ENCODE measurements at regions not wholly inside any gene's neighbourhood (a gene's known extent, or its start where the extent isn't known, plus 50 kb on each side); places are given as distances from the start of the nearest gene placed in this dataset.

DNA sequence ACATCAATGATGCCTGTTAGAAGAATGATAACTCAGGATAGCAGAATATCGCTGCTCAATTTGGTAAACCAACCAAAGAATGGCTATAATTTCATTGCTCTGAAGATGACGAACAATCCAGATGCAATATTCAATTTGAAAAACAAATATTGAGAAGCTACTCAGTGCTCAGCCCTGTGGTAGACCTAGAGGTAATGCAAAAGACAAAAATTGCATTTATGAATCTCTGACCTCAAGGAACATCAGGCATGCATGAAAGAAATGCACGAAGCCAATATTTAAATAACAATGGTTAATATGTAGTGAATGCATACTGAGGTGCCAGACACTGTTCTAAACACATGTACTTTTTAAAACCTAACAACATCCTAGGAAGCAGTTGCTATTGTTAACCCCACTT, 298.6 kb upstream of the TMTC1 start:
- DNase-seq: no peak

DNA sequence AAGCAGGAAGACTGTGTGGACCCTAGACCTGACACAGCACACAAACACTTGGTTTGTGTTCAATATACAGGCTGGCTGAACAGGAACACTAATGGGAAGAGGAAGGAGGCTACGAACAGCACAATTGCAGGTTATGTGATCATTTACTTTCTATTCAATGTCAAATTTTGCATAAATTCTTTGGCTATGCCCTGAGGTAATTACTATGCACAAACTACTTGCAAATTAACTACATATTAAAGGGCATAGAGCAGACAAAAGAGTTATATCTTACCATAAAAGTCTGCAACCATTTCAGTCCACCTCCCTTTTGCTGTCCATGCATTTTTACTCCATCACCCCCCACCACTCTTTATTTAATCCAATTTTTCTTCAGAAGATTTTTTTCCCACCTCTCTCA, 291.2 kb upstream of the TMTC1 start:
- no peak for DNase-seq

DNA sequence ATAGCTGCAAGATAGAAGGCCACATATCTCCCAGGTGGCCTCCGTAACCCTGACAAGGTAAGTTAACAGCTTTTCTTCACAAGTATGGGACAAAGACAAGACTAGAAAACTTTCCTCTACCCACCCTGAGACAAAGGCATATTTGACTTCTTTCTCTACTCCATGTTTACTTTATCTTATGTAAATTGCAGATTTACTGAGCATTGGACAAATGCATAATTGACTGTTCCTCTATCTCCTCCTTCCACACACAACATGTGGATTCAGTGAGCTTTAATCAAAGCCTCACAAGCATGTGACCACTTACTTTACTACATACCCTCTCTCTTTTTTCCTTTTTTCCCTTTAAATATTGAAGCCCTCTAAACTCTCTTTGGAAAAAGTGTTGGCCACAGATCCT, 289.1 kb upstream of the TMTC1 start:
- DNase-seq: no peak

DNA sequence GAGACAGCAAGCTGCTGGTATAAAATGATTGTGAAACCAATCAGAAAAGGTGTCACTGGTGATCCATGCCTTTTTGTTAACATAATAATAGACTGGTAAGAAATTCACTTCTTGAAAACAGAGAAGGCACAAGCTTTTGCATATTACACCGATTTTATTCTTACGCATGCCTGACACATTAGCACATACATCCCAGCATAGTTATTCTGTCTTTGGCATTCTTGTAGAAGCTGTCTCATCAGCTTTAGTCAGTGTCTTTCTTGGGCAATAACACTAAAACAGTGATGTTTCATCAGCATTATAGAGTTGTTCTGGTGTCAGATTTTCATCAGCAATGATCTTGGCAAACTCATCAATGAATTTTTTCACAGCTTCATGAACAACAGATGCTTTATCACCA, 283.4 kb upstream of the TMTC1 start:
- DNase-seq: no peak

GRCh38 chr12:30064906-30065305, 281.2 kb upstream of the TMTC1 start:
- DNase-seq: no peak

- no peak for DNase-seq
Measured at GRCh38 chr12:30063435-30063945, 279.7 kb upstream of the TMTC1 start.

- DNase-seq: no peak
Measured at GRCh38 chr12:30048371-30048770, 264.6 kb upstream of the TMTC1 start.

DNA sequence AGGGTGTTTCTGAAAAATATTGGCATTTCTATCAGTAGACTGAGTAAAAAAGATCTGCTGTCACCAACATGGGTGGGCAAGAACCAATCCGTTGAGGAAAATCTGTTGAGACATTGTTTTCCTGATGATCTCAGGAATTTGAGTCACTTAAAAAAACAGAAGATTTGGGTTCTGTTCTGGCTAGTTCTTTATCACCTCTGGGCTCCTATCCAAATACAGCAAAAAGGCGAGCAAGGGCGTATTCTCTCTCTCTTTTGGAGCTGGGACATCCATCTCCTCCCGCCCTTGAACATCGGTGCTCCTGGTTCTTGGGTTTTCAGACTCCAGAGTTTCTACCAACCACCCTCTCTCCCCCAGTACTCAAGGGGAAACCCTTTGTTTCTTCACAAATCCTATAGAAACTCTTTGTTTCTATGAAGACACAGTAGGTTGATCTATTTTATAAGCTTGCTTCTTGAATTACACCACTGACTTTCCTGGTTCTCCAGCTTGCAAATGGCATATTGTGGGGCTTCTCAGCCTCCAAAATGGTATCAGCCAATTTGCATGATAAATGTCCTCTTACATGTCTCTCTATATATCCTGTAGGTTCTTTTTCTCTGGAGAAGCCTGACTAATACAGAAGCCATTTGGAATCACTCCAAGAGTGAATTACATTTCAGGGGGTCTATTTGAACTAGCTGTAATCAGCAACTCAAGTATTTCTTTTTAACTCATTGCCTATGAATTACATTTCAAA, 263.9 kb upstream of the TMTC1 start:
- no peak for DNase-seq

GRCh38 chr12:30046376-30046775, 262.6 kb upstream of the TMTC1 start:
- DNase-seq: no peak

GRCh38 chr12:30045171-30045570, 261.4 kb upstream of the TMTC1 start:
- DNase-seq: no peak

DNA sequence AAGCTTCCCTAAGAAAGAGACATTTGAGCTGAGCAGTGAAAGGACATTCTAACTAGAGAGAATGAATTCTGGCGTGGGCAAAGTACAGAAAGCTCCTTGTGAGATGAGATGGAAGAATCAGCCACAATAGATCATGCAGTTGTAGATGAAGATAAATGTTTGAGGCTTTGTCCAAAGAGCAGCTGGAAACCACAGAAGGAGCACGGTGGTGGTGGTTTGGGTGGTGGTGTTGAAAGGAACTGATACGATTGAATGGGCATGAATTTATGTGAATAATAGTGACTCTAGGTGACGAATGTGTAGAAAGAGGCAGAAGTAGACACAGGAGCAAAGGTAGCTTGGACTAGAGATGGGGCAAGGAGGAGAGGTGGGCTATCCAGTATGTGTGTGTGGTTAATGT, 260.5 kb upstream of the TMTC1 start:
- DNase-seq: no peak

GRCh38 chr12:30043151-30043847, 259.6 kb upstream of the TMTC1 start:
- DNase-seq: no peak

GRCh38 chr12:30041096-30041495, 257.4 kb upstream of the TMTC1 start:
- DNase-seq: no peak

DNA sequence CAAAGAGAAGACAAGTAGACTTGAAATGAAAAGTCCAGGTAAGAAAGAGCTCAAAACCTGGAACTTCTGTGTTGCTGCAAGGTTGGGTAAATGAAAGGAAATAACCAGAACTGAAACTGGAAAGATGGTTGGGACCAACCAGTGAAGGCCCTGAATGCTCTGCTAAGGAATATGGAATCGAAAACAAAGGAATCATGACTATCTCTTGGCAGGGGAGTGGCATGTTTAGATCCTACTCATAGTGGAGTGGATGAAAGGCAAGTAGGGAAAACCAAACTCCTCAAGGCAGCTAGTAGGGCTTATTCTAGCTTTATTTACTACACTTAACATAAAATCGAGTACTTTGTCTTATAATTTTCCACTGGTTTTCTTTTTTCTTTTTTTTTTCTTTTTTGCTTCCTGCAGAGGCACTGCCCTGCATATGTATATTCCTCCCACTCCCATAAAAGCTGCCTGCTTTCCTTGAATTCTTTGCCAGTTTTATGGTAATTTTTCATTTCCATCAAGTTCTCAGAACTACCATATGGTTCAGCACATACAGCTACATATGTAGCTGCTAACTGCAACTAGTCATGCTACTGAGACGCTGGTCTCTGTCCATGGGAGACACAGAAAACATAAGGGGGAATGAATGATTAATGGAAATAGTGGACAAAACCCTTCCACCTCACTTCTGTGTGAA, 247.1 kb upstream of the TMTC1 start:
- no peak for DNase-seq

- DNase-seq: no peak
Measured at GRCh38 chr12:30026621-30027234, 243.0 kb upstream of the TMTC1 start.

- no peak for DNase-seq
Measured at GRCh38 chr12:30025317-30025716, 241.6 kb upstream of the TMTC1 start.

DNA sequence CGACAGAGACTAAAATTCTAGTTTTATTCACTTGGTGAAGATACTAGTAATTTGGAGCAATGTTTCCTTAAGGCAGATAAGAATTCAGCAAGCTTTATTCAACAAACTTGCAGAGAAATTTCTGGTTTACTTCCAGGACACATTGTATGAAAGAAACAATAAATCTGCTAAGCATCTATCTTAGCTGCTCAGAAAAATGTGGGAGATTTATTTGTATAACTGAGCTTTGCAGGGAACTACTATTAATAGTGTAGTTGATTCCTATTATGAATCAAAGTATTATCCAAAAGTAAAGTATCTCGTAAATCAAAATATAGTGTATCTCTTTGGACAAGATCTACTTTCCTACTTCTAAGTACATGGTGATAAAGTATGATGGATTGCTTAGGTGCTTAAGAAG, 239.4 kb upstream of the TMTC1 start:
- no peak for DNase-seq

GRCh38 chr12:30021051-30021833, 237.5 kb upstream of the TMTC1 start:
- no peak for DNase-seq

- DNase-seq: no peak
Measured at GRCh38 chr12:30019366-30020140, 235.8 kb upstream of the TMTC1 start.

- no peak for DNase-seq
Measured at GRCh38 chr12:30016540-30017055, 232.9 kb upstream of the TMTC1 start.

DNA sequence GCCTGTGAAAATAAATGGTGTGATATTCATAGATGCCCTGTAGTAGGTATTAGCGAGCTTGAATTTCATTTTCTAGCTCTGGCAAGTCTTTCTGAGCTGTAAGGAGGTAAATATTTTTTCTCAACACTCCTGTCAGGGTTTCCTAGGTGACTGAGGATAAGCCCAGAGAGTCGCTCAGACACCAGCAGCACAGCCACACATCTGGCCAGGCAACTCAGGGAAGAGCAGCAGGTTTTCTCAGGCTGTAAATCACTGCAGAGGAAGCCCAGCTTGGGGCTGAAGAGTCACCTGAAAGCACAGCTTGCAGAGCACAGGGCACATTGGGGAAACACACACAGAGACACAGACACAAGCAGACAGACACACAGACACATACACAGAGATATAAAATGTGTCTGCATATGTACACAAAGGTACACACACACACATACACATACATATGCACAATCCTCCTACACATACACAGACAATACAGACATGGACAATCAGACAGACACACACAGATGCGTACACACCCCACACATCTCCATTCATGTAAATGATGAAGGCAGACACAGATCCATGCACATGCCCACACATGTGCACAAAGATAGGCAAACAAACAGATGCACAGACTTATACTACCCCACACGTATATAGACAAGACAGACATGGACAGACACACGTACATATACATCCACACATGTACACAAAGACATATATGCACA, 232.0 kb upstream of the TMTC1 start:
- no peak for DNase-seq

Measured in activated CD8-positive, alpha-beta memory T cell treated with anti-CD3 and anti-CD28 coated beads, Interleukin-2, amount 50 U/mL, for 48 hours (primary cell).